ENCODE measurements at regions not wholly inside any gene's neighbourhood (a gene's known extent, or its start where the extent isn't known, plus 50 kb on each side); places are given as distances from the start of the nearest gene placed in this dataset.

DNA sequence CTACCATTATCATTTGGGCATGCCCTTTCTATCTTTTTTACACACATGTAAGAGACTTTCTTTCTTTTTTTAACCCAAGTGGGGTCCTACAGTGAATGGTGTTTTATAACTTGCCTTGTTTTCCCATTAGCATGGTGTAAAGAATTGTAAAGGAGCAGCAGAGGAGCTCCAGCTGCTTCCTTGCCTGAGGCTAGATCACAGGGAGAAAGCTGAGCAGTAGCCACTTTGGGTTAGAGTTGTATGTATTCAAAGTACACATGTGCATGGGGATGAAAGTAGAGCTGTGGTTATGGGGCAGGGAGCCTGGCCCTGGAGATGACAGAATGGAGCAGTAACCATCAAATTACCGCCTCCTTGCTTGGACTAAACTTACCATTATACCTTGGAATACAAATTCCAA lies 231.1 kb upstream of the PDZRN3 start:
- ChIA-PET SMC1A (ENCODE audit: uncharacterized antibody, unreplicated experiment) (no interaction called here), CTCF (no interaction called here), RAD21 (ENCODE audit: unreplicated experiment) (no interaction called here), POLR2A (no interaction called here)
- Histone ChIP-seq H3K9ac (ENCODE audit: control insufficient read depth, insufficient read depth, low read length) (no peak overlapping the region), H3K4me1 (ENCODE audit: control insufficient read depth, insufficient read depth, low read length) (no peaks in the 10 kb centered on the region), H2AFZ (ENCODE audit: control insufficient read depth, low read depth, low read length) (no peak overlapping the region), H3K4me2 (ENCODE audit: control insufficient read depth, insufficient read depth) (no peak overlapping the region), H3K9me3 (replicated peaks; ENCODE audit: control insufficient read depth, insufficient read depth, low read length) (no peaks in the 10 kb centered on the region), H3K36me3 (ENCODE audit: control insufficient read depth in 2 of 2, insufficient read depth in 2 of 2, low read length in 1 of 2) (no peaks in the 10 kb centered on the region), H3K27me3 (replicated peaks in 1 of 2; ENCODE audit: control insufficient read depth in 2 of 2, insufficient read depth in 2 of 2, low read length in 1 of 2) (no peaks in the 10 kb centered on the region), H3K4me3 (no peak overlapping the region), H4K20me1 (ENCODE audit: control insufficient read depth, insufficient read depth) (no peaks in the 10 kb centered on the region), H3K79me2 (ENCODE audit: control insufficient read depth, insufficient read depth, low read length) (no peaks in the 10 kb centered on the region), H3K27ac (ENCODE audit: control insufficient read depth, insufficient read depth) (no peak overlapping the region)
- in situ Hi-C loops (cut with MboI) (no loop called here), intact Hi-C loops (cut with micrococcal nuclease; ENCODE audit: unreplicated experiment) (no loop called here)
- ATAC-seq (no peak), DNase-seq (ENCODE audit: low read depth, low spot score) (no peak), FAIRE-seq (no peak)
- WGBS (ENCODE audit: insufficient coverage, insufficient replicate concordance, low lambda C conversion rate, missing lambda C conversion rate): 0% methylated on average over 1 of the region's 1 CpG
- BruUV-seq (replicated peaks): no TSS peak
- TF ChIP-seq NR2F1 (conservative IDR thresholded peaks at IDR 0.05): no peak
- TF ChIP-seq STAT3 (IDR thresholded peaks at IDR 0.05; ENCODE audit: low read depth, low read length): no peak
- TF ChIP-seq SUPT20H (IDR thresholded peaks at IDR 0.05; ENCODE audit: borderline replicate concordance, control insufficient read depth, low read depth, low read length): no peak
- TF ChIP-seq, protein P1, sequence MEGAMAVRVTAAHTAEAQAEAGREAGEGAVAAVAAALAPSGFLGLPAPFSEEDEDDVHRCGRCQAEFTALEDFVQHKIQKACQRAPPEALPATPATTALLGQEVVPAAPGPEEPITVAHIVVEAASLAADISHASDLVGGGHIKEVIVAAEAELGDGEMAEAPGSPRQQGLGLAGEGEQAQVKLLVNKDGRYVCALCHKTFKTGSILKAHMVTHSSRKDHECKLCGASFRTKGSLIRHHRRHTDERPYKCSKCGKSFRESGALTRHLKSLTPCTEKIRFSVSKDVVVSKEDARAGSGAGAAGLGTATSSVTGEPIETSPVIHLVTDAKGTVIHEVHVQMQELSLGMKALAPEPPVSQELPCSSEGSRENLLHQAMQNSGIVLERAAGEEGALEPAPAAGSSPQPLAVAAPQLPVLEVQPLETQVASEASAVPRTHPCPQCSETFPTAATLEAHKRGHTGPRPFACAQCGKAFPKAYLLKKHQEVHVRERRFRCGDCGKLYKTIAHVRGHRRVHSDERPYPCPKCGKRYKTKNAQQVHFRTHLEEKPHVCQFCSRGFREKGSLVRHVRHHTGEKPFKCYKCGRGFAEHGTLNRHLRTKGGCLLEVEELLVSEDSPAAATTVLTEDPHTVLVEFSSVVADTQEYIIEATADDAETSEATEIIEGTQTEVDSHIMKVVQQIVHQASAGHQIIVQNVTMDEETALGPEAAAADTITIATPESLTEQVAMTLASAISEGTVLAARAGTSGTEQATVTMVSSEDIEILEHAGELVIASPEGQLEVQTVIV (IDR thresholded peaks at IDR 0.05; ENCODE audit: borderline replicate concordance, partially characterized antibody): no peak
- TF ChIP-seq CREB1 (IDR thresholded peaks at IDR 0.05; ENCODE audit: low read depth): no peak
- TF ChIP-seq, protein P2, sequence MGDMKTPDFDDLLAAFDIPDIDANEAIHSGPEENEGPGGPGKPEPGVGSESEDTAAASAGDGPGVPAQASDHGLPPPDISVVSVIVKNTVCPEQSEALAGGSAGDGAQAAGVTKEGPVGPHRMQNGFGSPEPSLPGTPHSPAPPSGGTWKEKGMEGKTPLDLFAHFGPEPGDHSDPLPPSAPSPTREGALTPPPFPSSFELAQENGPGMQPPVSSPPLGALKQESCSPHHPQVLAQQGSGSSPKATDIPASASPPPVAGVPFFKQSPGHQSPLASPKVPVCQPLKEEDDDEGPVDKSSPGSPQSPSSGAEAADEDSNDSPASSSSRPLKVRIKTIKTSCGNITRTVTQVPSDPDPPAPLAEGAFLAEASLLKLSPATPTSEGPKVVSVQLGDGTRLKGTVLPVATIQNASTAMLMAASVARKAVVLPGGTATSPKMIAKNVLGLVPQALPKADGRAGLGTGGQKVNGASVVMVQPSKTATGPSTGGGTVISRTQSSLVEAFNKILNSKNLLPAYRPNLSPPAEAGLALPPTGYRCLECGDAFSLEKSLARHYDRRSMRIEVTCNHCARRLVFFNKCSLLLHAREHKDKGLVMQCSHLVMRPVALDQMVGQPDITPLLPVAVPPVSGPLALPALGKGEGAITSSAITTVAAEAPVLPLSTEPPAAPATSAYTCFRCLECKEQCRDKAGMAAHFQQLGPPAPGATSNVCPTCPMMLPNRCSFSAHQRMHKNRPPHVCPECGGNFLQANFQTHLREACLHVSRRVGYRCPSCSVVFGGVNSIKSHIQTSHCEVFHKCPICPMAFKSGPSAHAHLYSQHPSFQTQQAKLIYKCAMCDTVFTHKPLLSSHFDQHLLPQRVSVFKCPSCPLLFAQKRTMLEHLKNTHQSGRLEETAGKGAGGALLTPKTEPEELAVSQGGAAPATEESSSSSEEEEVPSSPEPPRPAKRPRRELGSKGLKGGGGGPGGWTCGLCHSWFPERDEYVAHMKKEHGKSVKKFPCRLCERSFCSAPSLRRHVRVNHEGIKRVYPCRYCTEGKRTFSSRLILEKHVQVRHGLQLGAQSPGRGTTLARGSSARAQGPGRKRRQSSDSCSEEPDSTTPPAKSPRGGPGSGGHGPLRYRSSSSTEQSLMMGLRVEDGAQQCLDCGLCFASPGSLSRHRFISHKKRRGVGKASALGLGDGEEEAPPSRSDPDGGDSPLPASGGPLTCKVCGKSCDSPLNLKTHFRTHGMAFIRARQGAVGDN (IDR thresholded peaks at IDR 0.05): no peak
- no peak for TF ChIP-seq LARP7 (IDR thresholded peaks at IDR 0.05)

All from GM12878 (cell line).